Glutamatergic neuron (in vitro differentiated cells): ENCODE measurements at regions not wholly inside any gene's neighbourhood (a gene's known extent, or its start where the extent isn't known, plus 50 kb on each side); places are given as distances from the start of the nearest gene placed in this dataset.

ENCODE experiments used
- DNase-seq: peaks from one replicate; pipeline ENCODE4 v3.0.0; 2022
- H3K27ac Mint-ChIP-seq: one replicate; pipeline ENCODE4 v1.8.0; 2020; ENCODE audit warnings: mild to moderate bottlenecking, mixed read lengths, inconsistent platforms; ENCODE audit not compliant: unreplicated experiment
- H3K27me3 Mint-ChIP-seq: one replicate; pipeline ENCODE4 v1.8.0; 2020; ENCODE audit warnings: mild to moderate bottlenecking, moderate library complexity, mixed read lengths, inconsistent platforms; ENCODE audit not compliant: unreplicated experiment
- H3K36me3 Mint-ChIP-seq: one replicate; pipeline ENCODE4 v1.8.0; 2020; ENCODE audit warnings: mild to moderate bottlenecking, mixed read lengths, inconsistent platforms; ENCODE audit not compliant: unreplicated experiment
- H3K4me1 Mint-ChIP-seq: one replicate; pipeline ENCODE4 v1.8.0; 2020; ENCODE audit warnings: mild to moderate bottlenecking, low read depth, mixed read lengths, inconsistent platforms; ENCODE audit not compliant: unreplicated experiment
- H3K4me3 Mint-ChIP-seq: one replicate; pipeline ENCODE4 v1.8.0; 2020; ENCODE audit warnings: mild to moderate bottlenecking, mixed read lengths, inconsistent platforms; ENCODE audit not compliant: unreplicated experiment
- H3K9me3 Mint-ChIP-seq: one replicate; pipeline ENCODE4 v1.8.0; 2020; ENCODE audit warnings: mild to moderate bottlenecking, moderate library complexity, mixed read lengths, inconsistent platforms; ENCODE audit not compliant: unreplicated experiment
- CTCF ChIP-seq: fragments of 200-600 bp; sonication (generic); IDR thresholded peaks from one replicate; pipeline ENCODE4 v1.5.0; 2021; ENCODE audit not compliant: partially characterized antibody, unreplicated experiment

DNA sequence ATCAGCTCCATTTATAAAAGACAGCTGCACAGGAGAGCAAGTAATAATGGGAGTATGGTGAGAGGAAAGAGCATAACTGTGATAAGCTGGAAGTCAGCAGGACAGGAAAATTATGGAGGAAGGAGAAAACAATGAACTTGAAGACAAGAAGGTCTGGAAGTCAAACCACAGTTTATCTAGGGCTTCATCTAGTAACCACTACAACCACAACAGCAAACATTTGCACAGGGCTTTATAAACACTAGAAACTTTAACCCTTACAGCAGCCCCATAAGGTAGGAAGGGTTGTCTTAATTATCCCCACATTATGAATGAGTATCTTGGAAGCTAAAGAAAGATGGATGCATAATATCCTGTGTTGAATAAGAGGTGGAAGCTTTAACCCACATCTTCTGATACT, 820.8 kb downstream of the IGSF11 start:
- Mint-ChIP-seq H3K36me3 (no peaks in the 10 kb centered on the region), H3K27me3 (peaks cover 1% of the 10 kb centered on the region), H3K9me3 (no peaks in the 10 kb centered on the region), H3K4me3 (no peak overlapping the region), H3K27ac (no peak overlapping the region), H3K4me1 (no peaks in the 10 kb centered on the region)
- no peak for DNase-seq
- TF ChIP-seq CTCF: no peak

DNA sequence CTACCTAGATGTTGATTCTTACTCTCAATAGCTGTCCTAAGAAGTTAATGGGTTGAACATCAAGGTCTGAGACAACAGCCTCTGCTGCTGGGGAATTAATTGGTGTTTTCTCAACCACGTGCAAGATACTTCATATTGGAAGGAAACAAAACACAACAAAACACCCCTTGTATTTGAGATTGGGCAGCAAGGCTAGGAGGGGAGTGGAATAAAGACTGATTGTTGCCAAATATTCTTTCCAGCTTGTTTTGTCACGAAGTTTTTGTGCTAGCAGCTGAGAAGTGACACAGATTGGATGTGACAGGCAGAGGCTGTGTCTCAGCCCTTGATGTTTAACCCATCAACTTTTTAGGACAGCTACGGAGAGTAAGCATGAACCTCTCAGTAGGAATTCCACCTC, 808.4 kb downstream of the IGSF11 start:
- DNase-seq: no peak
- H3K4me3 Mint-ChIP-seq: no peak overlapping the region
- H3K27me3 Mint-ChIP-seq: no peaks in the 10 kb centered on the region
- peaks cover 2% of the 10 kb centered on the region for H3K9me3 Mint-ChIP-seq
- no peaks in the 10 kb centered on the region for H3K4me1 Mint-ChIP-seq
- no peak overlapping the region for H3K27ac Mint-ChIP-seq
- H3K36me3 Mint-ChIP-seq: peaks cover 2% of the 10 kb centered on the region
- TF ChIP-seq CTCF: no peak

DNA sequence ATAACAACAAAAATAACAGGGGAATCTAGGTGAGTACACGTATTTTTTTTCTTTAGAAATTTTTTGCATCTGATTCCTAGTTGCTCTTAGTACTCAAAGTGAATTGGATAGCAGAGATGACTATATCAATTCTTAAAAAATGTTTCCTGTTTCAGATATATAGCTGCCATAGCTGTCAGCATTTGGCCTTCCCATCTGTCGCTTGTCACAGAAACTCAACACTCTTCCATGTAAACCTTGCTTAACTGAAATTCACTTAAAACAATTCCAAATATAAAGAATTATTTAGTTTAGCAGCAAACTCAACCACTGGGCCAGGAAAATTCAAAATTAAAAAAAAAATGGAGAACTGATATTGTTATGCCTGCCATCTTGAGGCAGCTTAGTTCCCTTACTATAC, 807.5 kb downstream of the IGSF11 start:
- Mint-ChIP-seq H3K36me3 (no peaks in the 10 kb centered on the region), H3K27me3 (no peaks in the 10 kb centered on the region), H3K27ac (no peak overlapping the region), H3K9me3 (peaks cover 2% of the 10 kb centered on the region), H3K4me3 (no peak overlapping the region), H3K4me1 (no peaks in the 10 kb centered on the region)
- DNase-seq: no peak
- no peak for TF ChIP-seq CTCF

GRCh38 chr3:118228151-118228550, 806.5 kb downstream of the IGSF11 start:
- Mint-ChIP-seq H3K27me3 (no peaks in the 10 kb centered on the region), H3K27ac (no peak overlapping the region), H3K9me3 (peaks cover 2% of the 10 kb centered on the region), H3K36me3 (no peaks in the 10 kb centered on the region), H3K4me3 (no peak overlapping the region), H3K4me1 (no peaks in the 10 kb centered on the region)
- TF ChIP-seq CTCF: no peak
- DNase-seq: no peak

DNA sequence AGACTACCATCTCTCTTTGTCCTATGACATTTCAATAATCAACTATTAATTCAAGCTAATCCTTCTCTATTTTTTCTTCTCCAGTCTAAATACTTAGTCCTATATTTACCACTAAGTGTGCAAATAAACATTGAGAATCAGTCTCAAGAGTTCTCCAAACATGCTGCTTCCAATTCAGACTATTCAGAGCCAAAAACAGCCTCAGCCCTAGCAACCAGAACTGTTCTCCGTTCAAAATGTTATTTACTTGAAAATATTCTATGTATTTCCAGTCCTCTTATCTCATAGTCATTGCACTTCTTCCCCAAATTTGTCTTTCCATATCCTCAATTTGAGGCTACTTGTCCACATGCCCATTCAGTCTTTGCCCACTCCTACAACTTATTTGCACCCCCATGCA, 805.5 kb downstream of the IGSF11 start:
- no peak for DNase-seq
- no peak for TF ChIP-seq CTCF
- Mint-ChIP-seq H3K36me3 (no peaks in the 10 kb centered on the region), H3K4me1 (no peaks in the 10 kb centered on the region), H3K9me3 (peaks cover 2% of the 10 kb centered on the region), H3K27ac (no peak overlapping the region), H3K27me3 (no peaks in the 10 kb centered on the region), H3K4me3 (no peak overlapping the region)
